H9 (cell line): ENCODE measurements at regions not wholly inside any gene's neighbourhood (a gene's known extent, or its start where the extent isn't known, plus 50 kb on each side); places are given as distances from the start of the nearest gene placed in this dataset.

Experiments used
- DNase-seq: peaks from one replicate; pipeline ENCODE4 v3.0.0-alpha.2; 2017
- H2AFZ ChIP-seq: one replicate; pipeline ENCODE4 v1.6.1; 2013; ENCODE audit warnings: mild to moderate bottlenecking, low read length, control low read depth, moderate library complexity
- H2AK5ac ChIP-seq: 2 replicates; pipeline ENCODE4 v1.6.1; 2013; ENCODE audit warnings: low read length, control low read depth, mixed read lengths; ENCODE audit not compliant: insufficient read length
- H2BK120ac ChIP-seq: one replicate; pipeline ENCODE4 v1.6.1; 2013; ENCODE audit warnings: low read depth, mild to moderate bottlenecking, low read length, control low read depth, inconsistent platforms; ENCODE audit not compliant: poor library complexity, severe bottlenecking
- H2BK12ac ChIP-seq: 2 replicates; pipeline ENCODE4 v1.6.1; 2013; ENCODE audit warnings: low read length, control low read depth, mixed read lengths, low read depth; ENCODE audit not compliant: insufficient read length
- H2BK15ac ChIP-seq: 2 replicates; pipeline ENCODE4 v1.6.1; 2013; ENCODE audit warnings: low read depth, low read length, control low read depth
- H2BK20ac ChIP-seq: one replicate; pipeline ENCODE4 v1.6.1; 2013; ENCODE audit warnings: low read depth, mild to moderate bottlenecking, low read length, control low read depth, inconsistent platforms; ENCODE audit not compliant: poor library complexity, severe bottlenecking
- H2BK5ac ChIP-seq: 2 replicates; pipeline ENCODE4 v1.6.1; 2013; ENCODE audit warnings: low read length, control low read depth, mixed read lengths; ENCODE audit not compliant: insufficient read length
- H3K14ac ChIP-seq: 2 replicates; pipeline ENCODE4 v1.6.1; 2013; ENCODE audit warnings: low read length, control low read depth; ENCODE audit not compliant: insufficient read depth
- H3K18ac ChIP-seq: 2 replicates; pipeline ENCODE4 v1.6.1; 2013; ENCODE audit warnings: low read depth, mild to moderate bottlenecking, mixed read lengths, low read length, control low read depth; ENCODE audit not compliant: insufficient read length
- H3K23ac ChIP-seq: 2 replicates; pipeline ENCODE4 v1.6.1; 2013; ENCODE audit warnings: low read length, control low read depth, mixed read lengths, low read depth; ENCODE audit not compliant: insufficient read length
- H3K23me2 ChIP-seq: 2 replicates; pipeline ENCODE4 v1.6.1; 2013; ENCODE audit warnings: low read depth, mild to moderate bottlenecking, mixed read lengths, low read length, control low read depth; ENCODE audit not compliant: insufficient read length, poor library complexity, severe bottlenecking
- H3K27ac ChIP-seq: 2 replicates; pipeline ENCODE4 v1.5.1; 2013; ENCODE audit warnings: low read length, control low read depth, mixed read lengths, low read depth; ENCODE audit not compliant: insufficient read length
- H3K27me3 ChIP-seq: 2 replicates; pipeline ENCODE4 v1.6.1; 2013; ENCODE audit warnings: low read length, control low read depth, inconsistent platforms; ENCODE audit not compliant: insufficient read depth
- H3K4ac ChIP-seq: 2 replicates; pipeline ENCODE4 v1.6.1; 2013; ENCODE audit warnings: low read depth, mild to moderate bottlenecking, control low read depth, inconsistent platforms, low read length, moderate library complexity
- H3K4me1 ChIP-seq: 2 replicates; pipeline ENCODE4 v1.6.1; 2013; ENCODE audit warnings: low read length, control low read depth, inconsistent platforms; ENCODE audit not compliant: insufficient read depth
- H3K4me2 ChIP-seq: 2 replicates; pipeline ENCODE4 v1.6.1; 2013; ENCODE audit warnings: low read length, control low read depth, mixed read lengths; ENCODE audit not compliant: insufficient read length, insufficient read depth
- H3K56ac ChIP-seq: 2 replicates; pipeline ENCODE4 v1.6.1; 2013; ENCODE audit warnings: low read depth, mild to moderate bottlenecking, mixed read lengths, low read length, control low read depth; ENCODE audit not compliant: insufficient read length
- H3K79me1 ChIP-seq: 2 replicates; pipeline ENCODE4 v1.6.1; 2013; ENCODE audit warnings: low read depth, mild to moderate bottlenecking, moderate library complexity, low read length, control low read depth, inconsistent platforms; ENCODE audit not compliant: insufficient read depth, poor library complexity, severe bottlenecking
- H3K79me2 ChIP-seq: 2 replicates; pipeline ENCODE4 v1.6.1; 2013; ENCODE audit warnings: low read length, control low read depth, inconsistent platforms; ENCODE audit not compliant: insufficient read depth
- H3K9ac ChIP-seq: 2 replicates; pipeline ENCODE4 v1.6.1; 2013; ENCODE audit warnings: low read length, control low read depth, mixed read lengths; ENCODE audit not compliant: insufficient read length; ENCODE audit errors: extremely low read depth
- H3K9me3 ChIP-seq: one replicate; pipeline ENCODE4 v1.6.1; 2013; ENCODE audit warnings: low read depth, low read length, inconsistent platforms; ENCODE audit not compliant: control insufficient read depth
- H3T11ph ChIP-seq: one replicate; pipeline ENCODE4 v1.6.1; 2013; ENCODE audit warnings: mild to moderate bottlenecking, low read length, control low read depth, inconsistent platforms
- H4K20me1 ChIP-seq: one replicate; pipeline ENCODE4 v1.6.1; 2013; ENCODE audit not compliant: control insufficient read depth, insufficient read length, insufficient read depth
- H4K5ac ChIP-seq: 2 replicates; pipeline ENCODE4 v1.6.1; 2013; ENCODE audit warnings: low read depth, mild to moderate bottlenecking, mixed read lengths, low read length, control low read depth; ENCODE audit not compliant: insufficient read length
- H4K8ac ChIP-seq: replicated peaks from 2 replicates; pipeline ENCODE4 v1.6.1; 2013; ENCODE audit warnings: low read length, control low read depth, mixed read lengths, low read depth; ENCODE audit not compliant: insufficient read length
- H4K91ac ChIP-seq: 2 replicates; pipeline ENCODE4 v1.6.1; 2013; ENCODE audit warnings: low read depth, mild to moderate bottlenecking, moderate library complexity, mixed read lengths, low read length, control low read depth; ENCODE audit not compliant: insufficient read length
- H3K27ac Mint-ChIP-seq, 3 experiments: 2 replicates in 2 of 3; 3 replicates in 1 of 3; pipeline ENCODE4 v1.8.0; 2020 to 2021; ENCODE audit warnings: mixed read lengths in 3 of 3, mild to moderate bottlenecking in 1 of 3, moderate library complexity in 1 of 3
- H3K27me3 Mint-ChIP-seq: 2 replicates; pipeline ENCODE4 v1.8.0; 2021; ENCODE audit warnings: low read depth, mild to moderate bottlenecking, moderate library complexity, mixed read lengths
- H3K36me3 Mint-ChIP-seq, 3 experiments: 2 replicates in 2 of 3; 3 replicates in 1 of 3; pipeline ENCODE4 v1.8.0; 2020 to 2021; ENCODE audit warnings: low read depth in 3 of 3, mixed read lengths in 3 of 3; ENCODE audit not compliant: insufficient read depth in 1 of 3
- H3K4me1 Mint-ChIP-seq, 2 experiments: 2 replicates each; pipeline ENCODE4 v1.8.0; 2020; ENCODE audit warnings: mixed read lengths in 2 of 2
- H3K4me3 Mint-ChIP-seq, 2 experiments: 2 replicates in 1 of 2; 3 replicates in 1 of 2; pipeline ENCODE4 v1.8.0; 2020 to 2021; ENCODE audit warnings: mild to moderate bottlenecking in 2 of 2, mixed read lengths in 2 of 2, moderate library complexity in 1 of 2
- H3K9me3 Mint-ChIP-seq, 2 experiments: 2 replicates in 1 of 2; 3 replicates in 1 of 2; pipeline ENCODE4 v1.8.0; 2020; ENCODE audit warnings: mild to moderate bottlenecking in 2 of 2, mixed read lengths in 2 of 2, moderate library complexity in 1 of 2
- WGBS: extraction: QIAGEN DNeasy Blood & Tissue Kit; methylation state at CpG from one replicate; pipeline ENCODE4 v1.1.7; 2013; ENCODE audit warnings: missing lambda C conversion rate, low lambda C conversion rate, mixed read lengths; ENCODE audit not compliant: insufficient read length; ENCODE audit errors: extremely low coverage; 5-methylcytosine and 5-hydroxymethylcytosine counted together
- TF ChIP-seq, protein P1 (sequence below): fragments of 200-600 bp; sonication (generic); conservative IDR thresholded peaks from 3 replicates; pipeline ENCODE4 v1.8.0; 2021; ENCODE audit warnings: antibody characterized with exemption, mild to moderate bottlenecking

GRCh38 chr5:159422910-159423309, 92.6 kb upstream of the IL12B start:
- WGBS: no CpG with 5 or more reads among the region's 2 CpGs
- Histone ChIP-seq H3K79me2 (no peaks in the 10 kb centered on the region), H3K56ac (no peak overlapping the region)

More at GRCh38 chr5:159422910-159423309, 92.6 kb upstream of the IL12B start:
- Histone ChIP-seq H2BK15ac (no peak overlapping the region), H3K27ac (no peak overlapping the region), H3K23ac (no peak overlapping the region), H3K27me3 (no peaks in the 10 kb centered on the region), H3K18ac (no peak overlapping the region), H2BK120ac (no peak overlapping the region), H2BK5ac (no peak overlapping the region), H2AK5ac (no peak overlapping the region), H3K23me2 (no peaks in the 10 kb centered on the region), H3T11ph (no peak overlapping the region), H4K8ac (no peak overlapping the region), H3K9ac (no peak overlapping the region), H3K9me3 (no peaks in the 10 kb centered on the region), H2BK12ac (no peak overlapping the region), H3K4ac (no peak overlapping the region), H2AFZ (no peak overlapping the region), H4K91ac (no peak overlapping the region), H3K14ac (no peak overlapping the region), H3K4me1 (no peaks in the 10 kb centered on the region), H4K20me1 (no peaks in the 10 kb centered on the region), H3K4me2 (no peak overlapping the region), H3K79me1 (no peaks in the 10 kb centered on the region), H4K5ac (no peak overlapping the region), H2BK20ac (no peak overlapping the region)
- Mint-ChIP-seq H3K4me1 (peaks cover 0 to 4% of the 10 kb centered on the region in 2 experiments; a peak in 2 of 4 replicates), H3K36me3 (no peaks in the 10 kb centered on the region), H3K9me3 (no peaks in the 10 kb centered on the region), H3K27ac (no peak overlapping the region), H3K27me3 (no peaks in the 10 kb centered on the region), H3K4me3 (no peak overlapping the region)
- DNase-seq: no peak
- TF ChIP-seq, protein P1, sequence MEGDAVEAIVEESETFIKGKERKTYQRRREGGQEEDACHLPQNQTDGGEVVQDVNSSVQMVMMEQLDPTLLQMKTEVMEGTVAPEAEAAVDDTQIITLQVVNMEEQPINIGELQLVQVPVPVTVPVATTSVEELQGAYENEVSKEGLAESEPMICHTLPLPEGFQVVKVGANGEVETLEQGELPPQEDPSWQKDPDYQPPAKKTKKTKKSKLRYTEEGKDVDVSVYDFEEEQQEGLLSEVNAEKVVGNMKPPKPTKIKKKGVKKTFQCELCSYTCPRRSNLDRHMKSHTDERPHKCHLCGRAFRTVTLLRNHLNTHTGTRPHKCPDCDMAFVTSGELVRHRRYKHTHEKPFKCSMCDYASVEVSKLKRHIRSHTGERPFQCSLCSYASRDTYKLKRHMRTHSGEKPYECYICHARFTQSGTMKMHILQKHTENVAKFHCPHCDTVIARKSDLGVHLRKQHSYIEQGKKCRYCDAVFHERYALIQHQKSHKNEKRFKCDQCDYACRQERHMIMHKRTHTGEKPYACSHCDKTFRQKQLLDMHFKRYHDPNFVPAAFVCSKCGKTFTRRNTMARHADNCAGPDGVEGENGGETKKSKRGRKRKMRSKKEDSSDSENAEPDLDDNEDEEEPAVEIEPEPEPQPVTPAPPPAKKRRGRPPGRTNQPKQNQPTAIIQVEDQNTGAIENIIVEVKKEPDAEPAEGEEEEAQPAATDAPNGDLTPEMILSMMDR: no peak
